ENCODE measurements at regions not wholly inside any gene's neighbourhood (a gene's known extent, or its start where the extent isn't known, plus 50 kb on each side); places are given as distances from the start of the nearest gene placed in this dataset.

- Histone ChIP-seq H3K27ac (ENCODE audit: low read length in 2 of 2) (no peak overlapping the region), H3K4me2 (replicated peaks; ENCODE audit: low read depth, low read length, poor library complexity, severe bottlenecking) (no peak overlapping the region), H3K9ac (ENCODE audit: low read length) (no peak overlapping the region), H3K27me3 (replicated peaks in 1 of 4; ENCODE audit: control extremely low read depth in 1 of 4, control insufficient read depth in 3 of 4, insufficient read depth in 4 of 4, low read length in 3 of 4) (no peaks in the 10 kb centered on the region), H2AFZ (ENCODE audit: insufficient read depth, low read depth, low read length, poor library complexity, severe bottlenecking) (no peak overlapping the region), H3K4me1 (ENCODE audit: control insufficient read depth in 2 of 2, insufficient read depth in 2 of 2, low read length in 2 of 2) (no peaks in the 10 kb centered on the region), H3K9me3 (ENCODE audit: control extremely low read depth in 1 of 3, control insufficient read depth in 2 of 3, insufficient read depth in 1 of 3, low read length in 2 of 3) (peaks cover 0 to 8% (median 0%) of the 10 kb centered on the region in 3 donors), H3K4me3 (ENCODE audit: control extremely low read depth in 1 of 5, extremely low read depth in 1 of 5, insufficient read depth in 1 of 5, low read depth in 2 of 5, low read length in 4 of 5) (no peak overlapping the region), H3K36me3 (replicated peaks in 1 of 2; ENCODE audit: control extremely low read depth in 1 of 2, control insufficient read depth in 1 of 2, extremely low read depth in 1 of 2, insufficient read depth in 2 of 2, low read length in 1 of 2) (no peaks in the 10 kb centered on the region), H4K20me1 (ENCODE audit: control insufficient read depth, insufficient read depth, low read length, poor library complexity, severe bottlenecking) (no peaks in the 10 kb centered on the region), H3K79me2 (ENCODE audit: control insufficient read depth, insufficient read depth, low read length) (no peaks in the 10 kb centered on the region)
- no peaks in the 10 kb centered on the region for H3K27me3 Mint-ChIP-seq
- no peak overlapping the region for H3K4me3 Mint-ChIP-seq
- ChIA-PET CTCF (no interaction called here), POLR2A (no interaction called here)
- no peak overlapping the region for H3K27ac Mint-ChIP-seq
- peaks cover 6% of the 10 kb centered on the region for H3K9me3 Mint-ChIP-seq (ENCODE audit: insufficient read depth)
- ATAC-seq (ENCODE audit: low read depth): no peak
- no peak for DNase-seq
- intact Hi-C loops (cut with micrococcal nuclease): no loop called here
- WGBS (ENCODE audit: insufficient coverage): 90% methylated on average over 8 of the region's 9 CpGs
- TF ChIP-seq CTCF (IDR thresholded peaks at IDR 0.05): no peak
- no peak for TF ChIP-seq EZH2 (IDR thresholded peaks at IDR 0.05; ENCODE audit: borderline replicate concordance, insufficient read depth, low read depth, low read length, poor library complexity, severe bottlenecking)
- H3K4me1 Mint-ChIP-seq: no peaks in the 10 kb centered on the region
These were observed 590.4 kb upstream of the PFKP start for GRCh38 chr10:2476812-2477553.

- CTCF ChIA-PET: no interaction called here
- H3K9ac ChIP-seq (ENCODE audit: low read length): no peak overlapping the region
- H3K4me3 ChIP-seq (ENCODE audit: control extremely low read depth in 1 of 5, extremely low read depth in 1 of 5, insufficient read depth in 1 of 5, low read depth in 2 of 5, low read length in 4 of 5): no peak overlapping the region
- no peak for ATAC-seq (ENCODE audit: low read depth)
- no peaks in the 10 kb centered on the region for H4K20me1 ChIP-seq (ENCODE audit: control insufficient read depth, insufficient read depth, low read length, poor library complexity, severe bottlenecking)
- no peak overlapping the region for H3K4me2 ChIP-seq (replicated peaks; ENCODE audit: low read depth, low read length, poor library complexity, severe bottlenecking)
- TF ChIP-seq EZH2 (IDR thresholded peaks at IDR 0.05; ENCODE audit: borderline replicate concordance, insufficient read depth, low read depth, low read length, poor library complexity, severe bottlenecking): no peak
- TF ChIP-seq CTCF (IDR thresholded peaks at IDR 0.05): no peak
- no peaks in the 10 kb centered on the region for H3K27me3 Mint-ChIP-seq
- no peak overlapping the region for H3K4me3 Mint-ChIP-seq
- H3K4me1 Mint-ChIP-seq: no peaks in the 10 kb centered on the region
- no peaks in the 10 kb centered on the region for H3K79me2 ChIP-seq (ENCODE audit: control insufficient read depth, insufficient read depth, low read length)
- no peaks in the 10 kb centered on the region for H3K36me3 ChIP-seq (replicated peaks in 1 of 2; ENCODE audit: control extremely low read depth in 1 of 2, control insufficient read depth in 1 of 2, extremely low read depth in 1 of 2, insufficient read depth in 2 of 2, low read length in 1 of 2)
- no peak overlapping the region for H2AFZ ChIP-seq (ENCODE audit: insufficient read depth, low read depth, low read length, poor library complexity, severe bottlenecking)
- no peak for DNase-seq
- POLR2A ChIA-PET: no interaction called here
- H3K27me3 ChIP-seq (replicated peaks in 1 of 4; ENCODE audit: control extremely low read depth in 1 of 4, control insufficient read depth in 3 of 4, insufficient read depth in 4 of 4, low read length in 3 of 4): no peaks in the 10 kb centered on the region
- no peak overlapping the region for H3K27ac Mint-ChIP-seq
- intact Hi-C loops (cut with micrococcal nuclease): no loop called here
- peaks cover 6% of the 10 kb centered on the region for H3K9me3 Mint-ChIP-seq (ENCODE audit: insufficient read depth)
- peaks cover 0 to 8% (median 1%) of the 10 kb centered on the region in 3 donors for H3K9me3 ChIP-seq (ENCODE audit: control extremely low read depth in 1 of 3, control insufficient read depth in 2 of 3, insufficient read depth in 1 of 3, low read length in 2 of 3)
- 87% methylated on average over 8 of the region's 15 CpGs for WGBS (ENCODE audit: insufficient coverage)
- H3K27ac ChIP-seq (ENCODE audit: low read length in 2 of 2): no peak overlapping the region
- H3K4me1 ChIP-seq (ENCODE audit: control insufficient read depth in 2 of 2, insufficient read depth in 2 of 2, low read length in 2 of 2): no peaks in the 10 kb centered on the region
These were observed 591.0 kb upstream of the PFKP start for GRCh38 chr10:2476218-2476811.

Data from B cell (primary cell).